Effector CD4-positive, alpha-beta T cell (primary cell): ENCODE measurements at regions not wholly inside any gene's neighbourhood (a gene's known extent, or its start where the extent isn't known, plus 50 kb on each side); places are given as distances from the start of the nearest gene placed in this dataset.

Source experiments
- DNase-seq: peaks from one replicate; pipeline ENCODE4 v3.0.0-alpha.2; 2020

- DNase-seq = no peak
Observed at GRCh38 chr15:96089405-96090058, 241.0 kb upstream of the NR2F2 start.

- no peak for DNase-seq
Observed at GRCh38 chr15:96092186-96092585, 238.3 kb upstream of the NR2F2 start.

- DNase-seq = no peak
Observed at GRCh38 chr15:96093063-96093462, 237.4 kb upstream of the NR2F2 start.

DNA sequence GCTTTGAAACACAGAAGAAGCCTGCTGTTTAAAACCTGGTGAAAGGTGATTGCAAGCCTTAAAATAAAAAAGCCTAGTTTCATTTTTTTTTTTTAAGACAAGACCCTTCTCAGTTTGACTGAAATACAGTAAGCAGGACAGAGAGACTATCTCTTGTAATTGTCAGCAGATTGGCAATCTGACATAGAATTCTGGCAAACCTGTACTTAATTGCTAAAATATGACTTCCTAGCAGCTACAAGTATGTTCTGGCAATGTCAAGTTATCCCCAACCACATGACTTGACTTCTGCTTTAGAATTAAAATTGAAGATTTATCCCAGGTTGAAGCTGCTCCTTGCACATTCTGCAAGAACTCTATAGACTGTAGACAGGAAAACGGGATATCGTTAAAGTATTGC is 232.8 kb upstream of the NR2F2 start:
- no peak for DNase-seq

DNA sequence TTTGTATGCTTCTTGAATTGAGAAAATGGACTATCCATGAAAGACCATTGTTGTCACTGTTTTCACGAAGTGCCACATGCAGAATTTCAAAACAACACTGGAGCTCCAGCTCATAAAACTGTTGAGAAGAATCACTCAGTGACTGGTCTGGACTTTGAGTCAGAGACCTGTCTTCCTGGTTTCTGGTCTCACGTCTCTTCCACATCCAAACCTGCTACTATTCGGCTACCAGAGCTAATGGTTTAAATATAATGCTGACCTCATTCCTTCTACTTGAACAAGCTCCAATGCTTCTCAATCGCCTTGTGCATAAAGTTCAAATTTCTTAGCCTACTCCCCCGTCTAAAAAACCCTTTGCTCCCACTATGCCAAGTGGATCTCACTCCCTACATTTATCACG is 227.9 kb upstream of the NR2F2 start:
- no peak for DNase-seq

GRCh38 chr15:96106181-96106580 is 224.3 kb upstream of the NR2F2 start:
- DNase-seq = no peak

GRCh38 chr15:96106628-96107027 is 223.9 kb upstream of the NR2F2 start:
- DNase-seq = no peak

DNA sequence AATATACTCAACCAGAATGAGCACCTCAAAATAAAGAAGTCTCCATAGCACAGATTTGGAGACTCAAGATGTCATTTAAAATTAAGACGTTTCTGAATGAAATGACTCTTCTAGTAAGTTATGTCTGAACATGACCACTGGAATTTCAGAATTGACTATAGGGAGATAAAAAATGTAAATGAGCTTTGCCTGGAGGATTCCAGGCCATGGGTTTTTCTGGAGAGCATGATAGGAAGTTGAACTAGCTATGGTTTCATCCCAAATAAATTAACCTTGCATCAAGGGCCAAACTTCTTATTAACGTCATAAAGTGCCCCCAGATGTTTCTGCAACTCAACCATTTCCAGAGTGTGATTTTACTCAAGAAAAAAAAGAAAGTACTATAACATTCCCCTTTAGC is 222.6 kb upstream of the NR2F2 start:
- no peak for DNase-seq

- no peak for DNase-seq
Observed at GRCh38 chr15:96108405-96108804, 222.1 kb upstream of the NR2F2 start.

GRCh38 chr15:96109820-96110219 is 220.7 kb upstream of the NR2F2 start:
- DNase-seq = no peak

- no peak for DNase-seq
Observed at GRCh38 chr15:96112018-96112417, 218.5 kb upstream of the NR2F2 start.

DNA sequence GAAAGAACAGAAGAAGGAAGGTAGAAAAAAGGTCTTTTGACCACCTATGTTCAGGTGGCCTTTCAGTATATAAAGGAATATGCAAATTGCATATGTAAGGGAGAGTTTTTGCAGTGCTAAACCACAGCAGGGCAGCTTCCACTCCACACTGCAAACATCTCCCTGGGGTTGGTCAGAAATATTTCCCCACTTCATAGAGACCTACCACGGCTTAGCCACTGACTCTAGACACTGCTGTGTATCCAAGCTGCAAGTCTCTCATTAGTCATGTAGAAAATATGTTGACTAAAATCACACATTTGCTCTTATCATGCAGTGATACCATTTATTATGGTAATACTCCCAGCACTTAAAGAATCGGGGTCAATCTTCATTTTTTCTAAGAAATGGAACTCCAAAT is 214.9 kb upstream of the NR2F2 start:
- no peak for DNase-seq

DNA sequence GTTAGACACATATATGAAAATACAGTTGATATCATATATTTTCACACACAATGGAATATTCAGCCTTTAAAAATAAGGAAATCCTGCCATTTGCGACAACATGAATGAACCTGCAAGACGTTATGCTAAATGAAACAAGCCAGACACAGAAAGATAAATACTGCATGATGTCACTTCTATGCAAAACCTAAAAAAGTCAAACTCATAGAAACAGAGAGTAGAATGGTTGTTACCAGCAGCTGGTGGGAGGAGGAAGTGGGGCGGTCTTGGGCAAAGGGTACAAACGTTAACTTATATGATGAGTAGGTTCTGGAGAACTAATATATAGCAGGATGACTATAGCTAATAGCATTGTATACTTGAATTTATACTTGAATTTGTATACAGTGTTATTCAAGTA is 213.2 kb upstream of the NR2F2 start:
- no peak for DNase-seq

DNA sequence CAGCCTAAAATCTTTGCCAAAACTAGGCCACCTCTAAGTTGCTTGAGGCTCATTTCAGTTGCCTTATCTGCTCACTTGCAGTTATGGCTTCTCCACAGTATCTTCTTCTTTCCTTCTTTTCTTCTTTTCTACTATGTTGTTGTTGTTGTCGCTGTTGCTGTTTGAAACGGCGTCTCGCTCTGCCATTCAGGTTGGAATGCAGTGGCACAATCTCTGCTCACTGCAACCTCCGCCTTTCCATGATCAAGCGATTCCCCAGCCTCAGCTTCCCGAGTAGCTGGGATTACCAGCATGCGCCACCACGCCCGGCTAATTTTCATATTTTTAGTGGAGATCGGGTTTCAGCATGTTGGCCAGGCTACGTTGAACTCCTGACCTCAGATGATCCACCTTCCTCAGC is 210.8 kb upstream of the NR2F2 start:
- DNase-seq = no peak

DNA sequence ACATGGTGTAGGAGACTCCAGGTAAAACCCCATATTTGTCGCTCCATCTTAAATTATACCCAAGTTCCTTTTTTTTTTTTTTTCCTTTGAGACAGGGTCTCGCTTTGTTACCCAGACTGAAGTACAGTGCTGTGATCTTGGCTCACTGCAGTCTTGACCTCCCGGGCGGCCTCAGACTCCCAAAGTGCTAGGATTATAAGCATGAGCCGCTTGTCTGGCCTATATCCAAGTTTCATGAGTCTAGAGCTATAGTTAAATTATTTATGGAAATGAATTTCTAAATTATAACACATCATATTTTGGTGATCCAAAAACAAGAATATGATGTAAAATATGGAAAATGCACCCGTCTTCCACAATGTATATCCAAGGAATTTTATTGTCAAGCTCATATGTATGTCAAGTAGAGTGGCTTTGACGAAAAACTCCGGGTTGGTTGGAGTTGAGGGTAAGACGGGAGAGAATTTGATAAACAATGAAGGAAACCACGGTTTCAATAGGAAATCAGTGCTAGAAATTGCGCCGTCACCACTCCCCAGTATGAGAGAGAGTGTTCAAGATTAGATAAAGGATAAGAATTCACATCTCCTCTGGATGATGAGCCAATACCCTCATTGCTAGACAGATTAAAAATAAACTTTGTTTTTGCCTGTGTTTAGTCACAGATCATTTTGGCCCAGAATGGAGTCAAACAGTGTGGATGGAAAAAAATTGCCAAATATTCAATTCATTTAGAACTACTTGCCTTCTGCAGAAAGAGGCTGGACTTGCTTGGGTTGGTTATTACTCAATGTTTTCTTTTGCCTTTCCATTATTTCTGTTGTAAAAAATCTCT is 209.2 kb upstream of the NR2F2 start:
- no peak for DNase-seq

DNA sequence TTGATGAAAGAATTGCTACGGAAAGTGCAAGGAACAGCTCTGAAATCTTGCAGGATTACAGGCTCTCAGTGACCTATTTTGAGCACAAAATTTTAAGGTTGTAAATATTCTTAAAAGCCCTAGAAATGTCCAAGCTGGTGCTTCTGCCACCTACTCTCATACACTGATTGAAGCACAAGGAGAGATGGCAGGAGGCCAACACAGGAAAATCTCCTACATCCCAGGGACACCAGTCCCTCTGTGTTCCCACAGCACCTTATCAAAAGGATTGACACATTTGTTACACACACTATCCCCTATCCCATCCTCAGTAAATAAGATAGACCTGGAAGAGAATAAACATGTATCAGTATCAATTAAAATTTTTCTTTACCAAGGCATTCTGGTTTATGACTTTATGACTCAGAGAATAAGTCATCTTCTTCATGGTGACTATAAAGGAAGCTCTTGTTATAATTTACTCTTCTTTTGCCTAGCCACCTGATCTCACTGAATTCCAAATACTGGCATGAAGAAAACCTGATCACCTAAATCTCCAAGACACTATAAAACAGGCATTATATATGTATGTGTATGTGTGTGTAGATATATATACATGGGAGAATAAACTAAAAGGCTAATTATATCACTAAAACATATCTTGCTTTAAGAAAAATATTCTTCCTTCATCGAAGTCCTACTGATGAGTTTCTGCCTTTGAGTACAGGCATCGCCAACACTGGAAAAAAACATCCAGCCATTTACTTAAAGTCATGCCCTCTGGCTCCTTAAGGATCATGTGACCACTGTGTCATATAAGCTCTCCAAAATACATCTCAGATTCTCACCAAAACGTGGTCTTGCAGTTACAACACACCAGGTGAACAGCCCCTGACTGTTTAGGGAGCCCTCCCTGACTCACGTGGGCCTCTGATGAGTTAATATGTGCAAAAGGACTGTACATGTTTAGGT is 208.1 kb upstream of the NR2F2 start:
- DNase-seq = no peak

DNA sequence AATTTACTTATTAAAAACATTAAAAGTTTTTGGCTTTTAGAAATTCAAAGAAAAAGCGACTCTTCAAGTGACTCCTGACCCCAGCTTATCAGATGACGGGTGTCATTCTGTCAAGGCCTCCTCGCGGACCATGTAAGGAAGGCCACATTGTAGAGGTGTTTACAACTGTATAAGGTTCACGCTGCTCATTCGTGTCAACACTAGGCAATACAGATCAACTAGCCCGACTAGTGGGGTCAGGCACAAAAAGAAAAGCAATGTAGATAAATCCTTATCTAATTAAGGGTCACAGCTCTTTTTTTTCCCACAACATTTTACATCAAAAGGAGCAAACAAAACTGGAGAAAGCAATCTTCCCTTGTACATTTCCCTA is 207.5 kb upstream of the NR2F2 start:
- no peak for DNase-seq

- no peak for DNase-seq
Observed at GRCh38 chr15:96123630-96124187, 206.8 kb upstream of the NR2F2 start.

- DNase-seq = no peak
Observed at GRCh38 chr15:96124436-96124835, 206.1 kb upstream of the NR2F2 start.

DNA sequence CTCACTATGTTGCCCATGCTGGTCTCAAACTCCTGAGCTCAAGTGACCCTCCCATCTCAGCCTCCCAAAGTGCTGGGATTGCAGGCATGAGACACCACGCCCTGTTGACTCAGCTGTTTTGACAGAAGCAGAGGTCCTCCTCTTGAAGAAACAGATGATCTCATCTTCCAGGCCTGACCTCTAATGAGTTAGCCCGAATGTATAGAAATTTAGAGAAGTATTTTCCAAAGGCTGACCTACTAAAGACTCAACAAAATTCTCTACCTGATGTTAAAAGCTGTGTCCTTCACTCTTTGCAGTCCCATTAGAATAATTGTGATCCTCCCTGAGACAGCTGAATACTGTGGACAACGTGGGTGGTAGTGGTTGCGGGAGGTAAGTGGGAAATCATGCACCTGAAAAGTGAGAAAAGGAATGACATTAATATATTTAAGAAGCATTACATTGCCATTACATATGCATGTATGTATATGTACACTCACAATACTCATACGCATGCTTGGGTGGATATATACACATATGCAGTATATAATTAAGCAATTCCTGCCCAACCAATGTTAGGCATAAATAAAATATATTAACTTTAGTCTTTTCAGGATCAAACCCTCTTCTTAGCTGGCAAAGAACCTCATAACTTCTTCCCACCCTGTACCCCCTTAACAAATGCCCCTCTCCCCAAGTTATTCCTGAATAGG is 204.6 kb upstream of the NR2F2 start:
- no peak for DNase-seq

DNA sequence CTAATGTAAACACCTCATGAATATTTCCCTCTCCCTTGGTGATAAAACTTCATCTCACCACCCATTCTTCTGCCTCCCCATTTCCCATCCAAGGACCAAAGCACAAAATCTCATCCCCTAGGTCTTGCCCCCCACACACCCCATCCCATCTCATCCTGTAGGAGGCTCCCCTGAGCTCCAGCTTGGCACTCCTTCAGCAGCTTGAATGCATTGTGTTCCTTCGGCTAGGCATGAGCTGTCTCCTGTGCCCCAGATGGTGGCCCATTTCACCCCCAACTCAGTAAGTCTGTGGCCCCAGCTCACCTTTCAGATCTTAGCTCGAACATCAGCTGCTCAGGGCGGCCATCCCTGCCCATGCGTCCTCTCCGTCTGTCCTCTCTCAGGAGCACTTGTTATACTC is 203.6 kb upstream of the NR2F2 start:
- DNase-seq = no peak

DNA sequence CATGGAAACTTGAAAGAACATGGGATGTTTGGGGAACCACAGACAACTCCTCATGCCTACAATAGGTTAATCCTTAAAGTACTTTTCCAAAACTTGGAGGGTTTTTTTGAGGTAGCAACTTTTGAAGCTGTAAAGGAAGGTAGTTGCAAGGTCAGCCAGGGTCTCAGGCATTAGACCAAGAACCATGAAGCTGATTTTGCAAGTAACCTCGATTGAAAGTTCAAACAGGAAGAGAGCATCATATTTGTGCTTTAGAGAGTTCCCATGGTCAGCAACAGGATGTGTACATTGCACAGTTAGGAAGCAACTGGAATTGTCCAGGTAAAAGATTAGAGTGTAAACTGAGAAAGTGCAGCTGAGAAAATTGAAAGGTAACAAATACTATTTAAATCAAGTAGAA is 199.8 kb upstream of the NR2F2 start:
- DNase-seq = no peak

GRCh38 chr15:96132126-96132525 is 198.4 kb upstream of the NR2F2 start:
- no peak for DNase-seq
